Astrocyte (in vitro differentiated cells and primary cell): ENCODE measurements at regions not wholly inside any gene's neighbourhood (a gene's known extent, or its start where the extent isn't known, plus 50 kb on each side); places are given as distances from the start of the nearest gene placed in this dataset.

Experiments used
- DNase-seq: peaks from one replicate; pipeline ENCODE4 v3.0.0-alpha.2; 2010; ENCODE audit warnings: low read depth
- FAIRE-seq: peaks from 2 replicates; lab custom pipeline; 2011; peaks lifted over from hg19 to GRCh38; lab: Jason Lieb, UNC
- H2AFZ ChIP-seq: 2 replicates; pipeline ENCODE4 v1.6.0; 2012; ENCODE audit warnings: low read depth, low read length, inconsistent platforms
- H3K27ac ChIP-seq: 2 replicates; pipeline ENCODE4 v1.5.1; 2011; ENCODE audit warnings: low read depth, low read length, inconsistent platforms
- H3K27me3 ChIP-seq: 2 replicates; pipeline ENCODE4 v1.6.0; 2011; ENCODE audit warnings: low read length, inconsistent platforms; ENCODE audit not compliant: insufficient read depth
- H3K36me3 ChIP-seq: 2 replicates; pipeline ENCODE4 v1.5.1; 2011; ENCODE audit warnings: low read length, inconsistent platforms; ENCODE audit not compliant: insufficient read depth
- H3K4me1 ChIP-seq: 2 replicates; pipeline ENCODE4 v1.5.1; 2011; ENCODE audit warnings: low read length, inconsistent platforms; ENCODE audit not compliant: insufficient read depth
- H3K4me2 ChIP-seq: 2 replicates; pipeline ENCODE4 v1.6.0; 2012; ENCODE audit warnings: low read length, inconsistent platforms
- H3K4me3 ChIP-seq: 2 replicates; pipeline ENCODE4 v1.5.1; 2011; ENCODE audit warnings: low read depth, mild to moderate bottlenecking, low read length, inconsistent platforms; ENCODE audit not compliant: insufficient read depth
- H3K79me2 ChIP-seq: 2 replicates; pipeline ENCODE4 v1.6.0; 2012; ENCODE audit warnings: mild to moderate bottlenecking, low read length, inconsistent platforms; ENCODE audit not compliant: insufficient read depth
- H3K9ac ChIP-seq: 2 replicates; pipeline ENCODE4 v1.6.0; 2012; ENCODE audit warnings: mild to moderate bottlenecking, low read length, inconsistent platforms
- H3K9me3 ChIP-seq: 2 replicates; pipeline ENCODE4 v1.5.1; 2012; ENCODE audit warnings: low read depth, mild to moderate bottlenecking, low read length, inconsistent platforms; ENCODE audit not compliant: insufficient read depth
- H4K20me1 ChIP-seq: 2 replicates; pipeline ENCODE4 v1.6.0; 2012; ENCODE audit warnings: low read length, inconsistent platforms; ENCODE audit not compliant: insufficient read depth
- H3K27ac Mint-ChIP-seq: one replicate; pipeline ENCODE4 v1.8.0; 2021; ENCODE audit warnings: mild to moderate bottlenecking, mixed read lengths; ENCODE audit not compliant: unreplicated experiment
- H3K27me3 Mint-ChIP-seq: one replicate; pipeline ENCODE4 v1.8.0; 2021; ENCODE audit warnings: low read depth, mixed read lengths; ENCODE audit not compliant: unreplicated experiment
- H3K36me3 Mint-ChIP-seq: one replicate; pipeline ENCODE4 v1.8.0; 2021; ENCODE audit warnings: low read depth, mixed read lengths; ENCODE audit not compliant: unreplicated experiment
- H3K4me1 Mint-ChIP-seq: one replicate; pipeline ENCODE4 v1.8.0; 2021; ENCODE audit warnings: low read depth, mixed read lengths; ENCODE audit not compliant: unreplicated experiment
- H3K4me3 Mint-ChIP-seq: one replicate; pipeline ENCODE4 v1.8.0; 2021; ENCODE audit warnings: mild to moderate bottlenecking, moderate library complexity, mixed read lengths; ENCODE audit not compliant: unreplicated experiment
- H3K9me3 Mint-ChIP-seq: one replicate; pipeline ENCODE4 v1.8.0; 2021; ENCODE audit warnings: mild to moderate bottlenecking, mixed read lengths; ENCODE audit not compliant: unreplicated experiment
- EZH2 ChIP-seq: IDR thresholded peaks from 2 replicates; pipeline ENCODE4 v1.6.1; 2012; ENCODE audit warnings: mild to moderate bottlenecking, low read length, inconsistent platforms; ENCODE audit not compliant: insufficient read depth
- TF ChIP-seq, protein P1 (sequence below): IDR thresholded peaks from 2 replicates; pipeline ENCODE4 v1.5.1; 2011; ENCODE audit warnings: low read depth, mild to moderate bottlenecking, inconsistent platforms, low read length, moderate library complexity; ENCODE audit not compliant: insufficient read depth

DNA sequence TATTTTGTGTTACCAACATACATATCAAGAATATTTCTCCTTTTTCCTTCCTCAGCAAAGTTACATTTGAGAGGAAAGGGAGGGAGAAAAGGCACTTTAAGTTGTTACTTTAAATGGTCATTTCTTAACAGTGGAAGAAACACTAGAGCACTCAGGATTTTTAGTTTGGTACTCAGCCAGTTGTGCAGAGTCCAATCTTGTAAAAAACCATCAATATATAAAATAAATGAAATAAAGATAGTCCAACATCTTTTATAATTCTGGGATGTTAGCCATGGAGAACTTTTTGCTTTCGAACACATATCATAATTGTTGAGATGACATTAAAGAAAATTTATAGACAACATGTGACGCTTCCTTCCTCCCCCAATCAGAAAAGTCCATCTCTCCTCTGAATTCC is 253.8 kb downstream of the QDPR start:
- no peaks in the 10 kb centered on the region for H3K79me2 ChIP-seq
- no peak for FAIRE-seq
- Mint-ChIP-seq H3K4me1 (no peaks in the 10 kb centered on the region), H3K27me3 (peaks cover 3% of the 10 kb centered on the region), H3K4me3 (no peak overlapping the region), H3K27ac (no peak overlapping the region), H3K36me3 (no peaks in the 10 kb centered on the region), H3K9me3 (peaks cover 2% of the 10 kb centered on the region)
- no peak overlapping the region for H3K9ac ChIP-seq
- no peak overlapping the region for H3K4me3 ChIP-seq
- no peaks in the 10 kb centered on the region for H3K36me3 ChIP-seq
- no peak overlapping the region for H2AFZ ChIP-seq
- no peak overlapping the region for H3K27ac ChIP-seq
- TF ChIP-seq, protein P1, sequence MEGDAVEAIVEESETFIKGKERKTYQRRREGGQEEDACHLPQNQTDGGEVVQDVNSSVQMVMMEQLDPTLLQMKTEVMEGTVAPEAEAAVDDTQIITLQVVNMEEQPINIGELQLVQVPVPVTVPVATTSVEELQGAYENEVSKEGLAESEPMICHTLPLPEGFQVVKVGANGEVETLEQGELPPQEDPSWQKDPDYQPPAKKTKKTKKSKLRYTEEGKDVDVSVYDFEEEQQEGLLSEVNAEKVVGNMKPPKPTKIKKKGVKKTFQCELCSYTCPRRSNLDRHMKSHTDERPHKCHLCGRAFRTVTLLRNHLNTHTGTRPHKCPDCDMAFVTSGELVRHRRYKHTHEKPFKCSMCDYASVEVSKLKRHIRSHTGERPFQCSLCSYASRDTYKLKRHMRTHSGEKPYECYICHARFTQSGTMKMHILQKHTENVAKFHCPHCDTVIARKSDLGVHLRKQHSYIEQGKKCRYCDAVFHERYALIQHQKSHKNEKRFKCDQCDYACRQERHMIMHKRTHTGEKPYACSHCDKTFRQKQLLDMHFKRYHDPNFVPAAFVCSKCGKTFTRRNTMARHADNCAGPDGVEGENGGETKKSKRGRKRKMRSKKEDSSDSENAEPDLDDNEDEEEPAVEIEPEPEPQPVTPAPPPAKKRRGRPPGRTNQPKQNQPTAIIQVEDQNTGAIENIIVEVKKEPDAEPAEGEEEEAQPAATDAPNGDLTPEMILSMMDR, result no peak
- no peak for TF ChIP-seq EZH2
- no peak overlapping the region for H3K4me2 ChIP-seq
- no peaks in the 10 kb centered on the region for H3K27me3 ChIP-seq
- no peak for DNase-seq
- no peaks in the 10 kb centered on the region for H3K9me3 ChIP-seq
- no peaks in the 10 kb centered on the region for H4K20me1 ChIP-seq
- no peaks in the 10 kb centered on the region for H3K4me1 ChIP-seq

GRCh38 chr4:17252131-17252530 is 259.8 kb downstream of the QDPR start:
- Histone ChIP-seq H3K79me2 (no peaks in the 10 kb centered on the region), H3K9me3 (no peaks in the 10 kb centered on the region), H3K36me3 (no peaks in the 10 kb centered on the region), H2AFZ (no peak overlapping the region), H3K9ac (no peak overlapping the region), H3K27me3 (no peaks in the 10 kb centered on the region), H3K4me3 (no peak overlapping the region), H4K20me1 (no peaks in the 10 kb centered on the region), H3K4me1 (no peaks in the 10 kb centered on the region), H3K27ac (no peak overlapping the region), H3K4me2 (no peak overlapping the region)
- Mint-ChIP-seq H3K36me3 (no peaks in the 10 kb centered on the region), H3K4me3 (no peak overlapping the region), H3K27ac (no peak overlapping the region), H3K9me3 (no peaks in the 10 kb centered on the region), H3K27me3 (peaks cover 3% of the 10 kb centered on the region), H3K4me1 (no peaks in the 10 kb centered on the region)
- FAIRE-seq (no peak), DNase-seq (no peak)
- TF ChIP-seq, protein P1, result no peak
- no peak for TF ChIP-seq EZH2

GRCh38 chr4:17251101-17251500 is 260.8 kb downstream of the QDPR start:
- TF ChIP-seq, protein P1, result no peak
- no peak for TF ChIP-seq EZH2

More at GRCh38 chr4:17251101-17251500, 260.8 kb downstream of the QDPR start:
- no peak overlapping the region for H2AFZ ChIP-seq
- H3K9me3 Mint-ChIP-seq, result no peaks in the 10 kb centered on the region
- no peak overlapping the region for H3K4me3 ChIP-seq
- no peaks in the 10 kb centered on the region for H4K20me1 ChIP-seq
- FAIRE-seq (no peak), DNase-seq (no peak)
- H3K79me2 ChIP-seq, result no peaks in the 10 kb centered on the region
- H3K9me3 ChIP-seq, result no peaks in the 10 kb centered on the region
- no peaks in the 10 kb centered on the region for H3K36me3 Mint-ChIP-seq
- no peak overlapping the region for H3K9ac ChIP-seq
- H3K27me3 ChIP-seq, result no peaks in the 10 kb centered on the region
- H3K27ac ChIP-seq, result no peak overlapping the region
- H3K4me1 ChIP-seq, result no peaks in the 10 kb centered on the region
- H3K4me2 ChIP-seq, result no peak overlapping the region
- peaks cover 3% of the 10 kb centered on the region for H3K27me3 Mint-ChIP-seq
- H3K4me3 Mint-ChIP-seq, result no peak overlapping the region
- no peaks in the 10 kb centered on the region for H3K4me1 Mint-ChIP-seq
- no peaks in the 10 kb centered on the region for H3K36me3 ChIP-seq
- H3K27ac Mint-ChIP-seq, result no peak overlapping the region
